Mesenchymal stem cell (in vitro differentiated cells and primary cell): ENCODE measurements at regions not wholly inside any gene's neighbourhood (a gene's known extent, or its start where the extent isn't known, plus 50 kb on each side); places are given as distances from the start of the nearest gene placed in this dataset.

Experiments used
- DNase-seq: peaks from one replicate; pipeline ENCODE4 v3.0.0-alpha.2; 2013
- H2AFZ ChIP-seq: one replicate; pipeline ENCODE4 v1.6.1; 2013; ENCODE audit warnings: low read depth, mild to moderate bottlenecking, control low read depth, inconsistent platforms, low read length, moderate library complexity
- H2AK5ac ChIP-seq: 2 replicates; pipeline ENCODE4 v1.6.1; 2013; ENCODE audit warnings: low read length, moderate library complexity, mild to moderate bottlenecking, inconsistent platforms; ENCODE audit not compliant: severe bottlenecking
- H2BK120ac ChIP-seq: one replicate; pipeline ENCODE4 v1.6.1; 2013; ENCODE audit warnings: low read depth, mild to moderate bottlenecking, inconsistent platforms, low read length, moderate library complexity
- H2BK12ac ChIP-seq, 2 experiments: one replicate each; pipeline ENCODE4 v1.6.1; 2013; ENCODE audit warnings: inconsistent platforms in 2 of 2, low read length in 2 of 2, mild to moderate bottlenecking in 2 of 2, moderate library complexity in 2 of 2, control low read depth in 1 of 2
- H2BK15ac ChIP-seq: one replicate; pipeline ENCODE4 v1.6.1; 2013; ENCODE audit warnings: mild to moderate bottlenecking, low read depth, inconsistent platforms; ENCODE audit not compliant: poor library complexity, severe bottlenecking
- H2BK5ac ChIP-seq: 2 replicates; pipeline ENCODE4 v1.6.1; 2013; ENCODE audit warnings: low read depth, mild to moderate bottlenecking, low read length, control low read depth, inconsistent platforms; ENCODE audit not compliant: poor library complexity, severe bottlenecking
- H3K14ac ChIP-seq, 2 experiments: one replicate each; pipeline ENCODE4 v1.6.1; 2013; ENCODE audit warnings: inconsistent platforms in 2 of 2, low read length in 2 of 2, control low read depth in 1 of 2, mild to moderate bottlenecking in 1 of 2, moderate library complexity in 1 of 2
- H3K18ac ChIP-seq, 2 experiments: one replicate each; pipeline ENCODE4 v1.6.1; 2013; ENCODE audit warnings: inconsistent platforms in 2 of 2, low read length in 2 of 2, control low read depth in 1 of 2, low read depth in 1 of 2, mild to moderate bottlenecking in 1 of 2
- H3K23ac ChIP-seq, 2 experiments: one replicate each; pipeline ENCODE4 v1.6.1; 2013; ENCODE audit warnings: inconsistent platforms in 2 of 2, low read length in 2 of 2, mild to moderate bottlenecking in 2 of 2, moderate library complexity in 2 of 2, control low read depth in 1 of 2
- H3K27ac ChIP-seq: 2 replicates; pipeline ENCODE4 v1.5.1; 2013; ENCODE audit warnings: mild to moderate bottlenecking, moderate library complexity, low read length, control low read depth, inconsistent platforms; ENCODE audit not compliant: poor library complexity, severe bottlenecking
- H3K27me3 ChIP-seq, 2 experiments: 2 replicates each; pipeline versions ENCODE4 v1.6.1 to v1.7.0; 2013; ENCODE audit warnings: low read length in 2 of 2, mild to moderate bottlenecking in 2 of 2, moderate library complexity in 2 of 2, control low read depth in 1 of 2, inconsistent platforms in 1 of 2; ENCODE audit not compliant: control insufficient read depth in 1 of 2, insufficient read depth in 1 of 2
- H3K36me3 ChIP-seq, 2 experiments: 2 replicates each; pipeline versions ENCODE4 v1.6.1 to v1.7.0; 2013; ENCODE audit warnings: low read length in 2 of 2, control low read depth in 1 of 2, inconsistent platforms in 1 of 2, low read depth in 1 of 2, mild to moderate bottlenecking in 1 of 2; ENCODE audit not compliant: insufficient read depth in 2 of 2, control insufficient read depth in 1 of 2
- H3K4ac ChIP-seq, 2 experiments: one replicate each; pipeline ENCODE4 v1.6.1; 2013; ENCODE audit warnings: inconsistent platforms in 2 of 2, low read length in 2 of 2, mild to moderate bottlenecking in 2 of 2, moderate library complexity in 2 of 2, control low read depth in 1 of 2, low read depth in 1 of 2
- H3K4me1 ChIP-seq: 2 replicates; pipeline ENCODE4 v1.6.1; 2013; ENCODE audit warnings: low read depth, low read length, control low read depth; ENCODE audit not compliant: control insufficient read depth, insufficient read depth
- H3K4me2 ChIP-seq: 2 replicates; pipeline ENCODE4 v1.6.1; 2013; ENCODE audit warnings: low read length, mild to moderate bottlenecking, inconsistent platforms; ENCODE audit not compliant: poor library complexity, severe bottlenecking
- H3K4me3 ChIP-seq, 2 experiments: 2 replicates each; pipeline versions ENCODE4 v1.5.1 to v1.7.0; 2013; ENCODE audit warnings: low read length in 2 of 2, mild to moderate bottlenecking in 2 of 2, control low read depth in 1 of 2, low read depth in 1 of 2; ENCODE audit not compliant: insufficient read depth in 1 of 2
- H3K79me1 ChIP-seq: replicated peaks from 2 replicates; pipeline ENCODE4 v1.6.1; 2013; ENCODE audit warnings: mild to moderate bottlenecking, control low read depth, low read length, inconsistent platforms; ENCODE audit not compliant: poor library complexity, severe bottlenecking
- H3K9ac ChIP-seq: 2 replicates; pipeline ENCODE4 v1.7.0; 2013; ENCODE audit warnings: mild to moderate bottlenecking, low read length, moderate library complexity
- H3K9me3 ChIP-seq: 2 replicates; pipeline ENCODE4 v1.7.0; 2013; ENCODE audit warnings: mild to moderate bottlenecking, low read length; ENCODE audit not compliant: control insufficient read depth
- H4K8ac ChIP-seq: one replicate; pipeline ENCODE4 v1.6.1; 2013; ENCODE audit warnings: inconsistent platforms, mild to moderate bottlenecking, low read length, moderate library complexity
- H4K91ac ChIP-seq: one replicate; pipeline ENCODE4 v1.6.1; 2013; ENCODE audit warnings: mild to moderate bottlenecking, low read length, inconsistent platforms
- WGBS: methylation state at CpG from one replicate; pipeline ENCODE4 v1.1.7; 2013; ENCODE audit warnings: mixed read lengths; 5-methylcytosine and 5-hydroxymethylcytosine counted together

DNA sequence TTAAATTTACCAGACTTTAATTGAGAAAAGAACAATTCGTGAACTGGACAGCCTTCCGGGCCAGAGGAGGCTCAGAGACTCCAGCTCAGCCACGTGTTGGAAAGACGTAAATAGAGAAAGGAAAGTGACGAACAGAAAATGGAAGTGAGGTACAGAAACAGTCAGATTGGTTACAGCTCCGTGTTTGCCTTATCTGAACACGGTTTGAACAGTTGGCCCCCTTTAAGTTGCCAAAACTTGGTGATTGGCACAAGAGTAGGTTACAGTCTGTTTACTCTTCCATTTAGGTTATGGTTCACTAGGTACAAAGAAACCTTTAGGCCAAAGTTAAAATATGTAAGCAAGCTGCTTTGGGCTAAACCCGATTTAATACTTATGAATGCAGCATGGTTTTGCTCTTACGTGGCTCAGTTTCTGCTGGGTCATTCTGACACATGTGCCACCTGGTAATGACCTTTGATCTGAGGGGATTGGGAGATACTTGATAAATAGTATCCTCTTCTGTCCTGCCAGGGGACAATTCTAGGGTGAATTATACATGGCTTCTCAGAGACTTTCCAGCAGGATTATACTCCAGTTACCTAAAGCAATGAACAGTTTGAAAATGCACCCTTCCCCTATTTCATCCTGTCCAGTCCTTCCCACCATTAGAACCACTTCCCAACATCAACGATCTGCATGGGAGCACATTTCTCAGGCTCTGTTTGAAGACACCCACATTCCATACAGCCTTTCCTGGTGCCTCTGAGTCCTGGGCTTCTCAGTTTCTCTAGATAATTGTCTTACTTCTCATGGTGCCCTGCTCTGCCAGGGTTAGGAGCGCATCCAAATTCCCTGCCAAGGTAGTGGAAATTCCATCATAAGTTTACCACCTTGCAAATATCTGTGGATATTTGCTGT, 65.1 kb upstream of the TGIF1 start:
- DNase-seq = no peak
- Histone ChIP-seq H3K4me2 (no peak overlapping the region), H3K27ac (no peak overlapping the region), H4K8ac (no peak overlapping the region), H3K9ac (no peak overlapping the region), H3K4ac (no peak overlapping the region), H2AK5ac (no peak overlapping the region), H2BK120ac (no peak overlapping the region), H3K23ac (no peak overlapping the region), H2BK5ac (no peak overlapping the region), H3K4me1 (peaks cover 3% of the 10 kb centered on the region), H2BK15ac (no peak overlapping the region), H3K14ac (no peak overlapping the region), H3K79me1 (no peaks in the 10 kb centered on the region), H4K91ac (no peak overlapping the region), H3K27me3 (no peaks in the 10 kb centered on the region), H3K36me3 (no peaks in the 10 kb centered on the region), H3K9me3 (peaks cover 5% of the 10 kb centered on the region), H3K4me3 (no peak overlapping the region), H2BK12ac (no peak overlapping the region), H3K18ac (no peak overlapping the region), H2AFZ (no peak overlapping the region)
- WGBS = 94% methylated on average over 11 of the region's 11 CpGs

DNA sequence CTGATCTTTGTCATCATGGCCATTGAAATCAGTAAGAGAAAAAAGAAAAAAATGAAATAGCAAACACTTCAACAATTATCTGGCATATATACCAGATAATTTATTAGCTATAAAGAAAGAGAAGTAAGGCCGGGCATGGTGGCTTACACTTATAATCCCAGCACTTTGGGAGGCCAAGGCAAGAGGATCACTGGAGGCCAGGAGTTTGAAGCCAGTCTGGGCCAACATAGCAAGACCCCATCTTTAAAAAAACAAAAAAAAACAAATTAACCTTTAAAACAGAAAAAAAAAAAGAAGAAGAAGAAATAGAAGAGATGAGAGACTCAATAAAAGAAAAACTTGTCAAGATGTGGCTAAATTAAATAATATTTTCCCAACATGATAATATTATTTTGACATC, 61.6 kb upstream of the TGIF1 start:
- no peak overlapping the region for H2AK5ac ChIP-seq
- no peak for DNase-seq
- no peak overlapping the region for H2BK15ac ChIP-seq
- no peak overlapping the region for H4K91ac ChIP-seq
- no peak overlapping the region for H2AFZ ChIP-seq
- no peaks in the 10 kb centered on the region for H3K79me1 ChIP-seq
- H3K9ac ChIP-seq = no peak overlapping the region
- WGBS = no CpG with 5 or more reads among the region's 1 CpG
- no peak overlapping the region for H3K23ac ChIP-seq
- H3K36me3 ChIP-seq = no peaks in the 10 kb centered on the region
- H3K18ac ChIP-seq = no peak overlapping the region
- H2BK120ac ChIP-seq = no peak overlapping the region
- H3K4ac ChIP-seq = no peak overlapping the region
- H4K8ac ChIP-seq = no peak overlapping the region
- no peak overlapping the region for H3K4me3 ChIP-seq
- no peak overlapping the region for H2BK5ac ChIP-seq
- H3K4me1 ChIP-seq = no peaks in the 10 kb centered on the region
- H2BK12ac ChIP-seq = no peak overlapping the region
- H3K4me2 ChIP-seq = no peak overlapping the region
- H3K27me3 ChIP-seq = no peaks in the 10 kb centered on the region
- H3K9me3 ChIP-seq = peaks cover 11% of the 10 kb centered on the region
- no peak overlapping the region for H3K14ac ChIP-seq
- no peak overlapping the region for H3K27ac ChIP-seq

DNA sequence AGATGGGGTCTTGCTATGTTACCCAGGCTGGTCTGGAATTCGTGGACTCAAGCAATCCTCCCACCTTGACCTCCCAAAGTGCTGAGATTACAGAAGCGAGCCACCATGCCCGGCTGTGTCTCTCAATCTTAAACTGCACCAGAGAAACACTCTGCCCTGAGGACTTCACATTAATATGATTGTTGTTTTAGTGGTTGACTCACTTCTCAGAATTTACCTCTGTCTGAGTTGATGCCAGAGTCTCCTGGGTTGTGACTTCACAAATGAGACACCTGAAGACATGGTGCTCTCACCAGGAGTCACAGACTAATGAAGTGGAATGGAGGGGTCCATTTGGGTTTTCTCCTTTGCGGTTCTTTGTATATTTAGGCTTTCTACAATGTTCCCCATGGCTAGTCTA, 61.0 kb upstream of the TGIF1 start:
- Histone ChIP-seq H3K27ac (no peak overlapping the region), H2BK12ac (no peak overlapping the region), H2AK5ac (no peak overlapping the region), H2AFZ (no peak overlapping the region), H4K91ac (no peak overlapping the region), H3K4me2 (no peak overlapping the region), H3K14ac (no peak overlapping the region), H2BK15ac (no peak overlapping the region), H3K27me3 (no peaks in the 10 kb centered on the region), H3K4ac (no peak overlapping the region), H3K79me1 (no peaks in the 10 kb centered on the region), H3K9me3 (peaks cover 12% of the 10 kb centered on the region), H3K4me3 (no peak overlapping the region), H3K4me1 (no peaks in the 10 kb centered on the region), H4K8ac (no peak overlapping the region), H3K23ac (no peak overlapping the region), H2BK120ac (no peak overlapping the region), H3K36me3 (no peaks in the 10 kb centered on the region), H3K18ac (no peak overlapping the region), H3K9ac (no peak overlapping the region), H2BK5ac (no peak overlapping the region)
- 0% methylated on average over 1 of the region's 4 CpGs for WGBS
- no peak for DNase-seq

DNA sequence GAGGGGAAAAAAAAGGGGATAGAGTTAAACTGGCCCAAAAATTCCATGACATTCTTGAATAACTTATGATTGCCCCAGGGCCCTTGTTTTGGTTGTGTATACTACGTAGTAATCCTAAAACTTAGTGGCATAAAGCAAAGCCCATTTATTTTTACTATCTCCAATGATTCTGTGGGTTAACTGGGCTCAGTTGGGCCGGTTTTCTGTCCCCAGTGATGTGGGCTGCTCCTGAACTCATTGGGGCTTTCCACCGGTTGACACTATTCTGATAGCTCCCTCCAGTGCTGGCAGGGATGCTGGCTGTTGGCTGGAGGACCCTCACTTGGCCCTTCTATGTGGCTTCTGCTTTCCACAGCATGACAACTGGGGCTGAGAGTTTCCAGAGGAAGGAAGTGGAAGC, 60.0 kb upstream of the TGIF1 start:
- Histone ChIP-seq H4K91ac (no peak overlapping the region), H2BK5ac (no peak overlapping the region), H4K8ac (no peak overlapping the region), H3K18ac (no peak overlapping the region), H2BK120ac (no peak overlapping the region), H3K36me3 (no peaks in the 10 kb centered on the region), H3K27me3 (no peaks in the 10 kb centered on the region), H2BK12ac (no peak overlapping the region), H2AFZ (no peak overlapping the region), H3K9me3 (peaks cover 18% of the 10 kb centered on the region), H3K14ac (no peak overlapping the region), H3K27ac (no peak overlapping the region), H3K4me2 (no peak overlapping the region), H3K9ac (no peak overlapping the region), H3K4me1 (no peaks in the 10 kb centered on the region), H2BK15ac (no peak overlapping the region), H2AK5ac (no peak overlapping the region), H3K4me3 (no peak overlapping the region), H3K23ac (no peak overlapping the region), H3K79me1 (no peaks in the 10 kb centered on the region), H3K4ac (no peak overlapping the region)
- DNase-seq = no peak
- WGBS = 75% methylated on average over 3 of the region's 3 CpGs
